ENCODE measurements at regions not wholly inside any gene's neighbourhood (a gene's known extent, or its start where the extent isn't known, plus 50 kb on each side); places are given as distances from the start of the nearest gene placed in this dataset.

DNA sequence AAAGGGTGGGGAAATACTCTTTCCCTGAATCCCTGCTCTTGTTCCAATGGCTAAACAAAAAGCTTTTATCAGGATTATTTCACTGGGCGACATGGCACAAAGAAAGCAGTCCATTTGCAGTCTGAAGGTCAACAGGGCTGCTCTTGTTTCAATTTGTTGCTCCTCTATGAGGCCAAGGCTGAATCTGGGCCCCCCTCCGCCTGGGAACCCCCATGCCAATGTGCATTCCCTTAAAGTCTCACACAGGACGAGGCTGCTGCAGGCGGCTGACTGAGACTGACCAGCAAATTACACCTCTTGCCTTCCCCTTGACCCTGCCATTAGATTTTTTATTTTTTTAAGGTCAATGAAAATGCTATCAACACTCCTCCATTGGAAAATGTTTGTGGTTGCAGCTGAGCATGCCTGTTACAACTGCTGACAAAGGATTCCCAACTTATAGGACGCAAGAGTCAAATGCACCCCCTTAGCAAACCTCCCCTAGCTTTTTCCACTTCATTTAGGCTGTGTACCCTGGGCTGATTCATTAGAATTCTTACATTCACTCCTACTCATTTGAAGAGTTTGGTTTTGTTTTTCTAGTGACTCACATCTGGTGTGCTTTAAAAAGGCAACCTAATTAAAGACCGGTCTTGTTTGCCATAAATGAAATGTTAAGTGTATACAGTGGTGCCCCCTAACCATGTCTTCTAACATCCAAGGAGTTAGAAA lies 60.8 kb upstream of the ARHGEF3 start:
- H3K4me1 Mint-ChIP-seq = peaks cover 55% of the 10 kb centered on the region
- no peak for DNase-seq
- peaks cover 13% of the 10 kb centered on the region for H3K36me3 Mint-ChIP-seq (ENCODE audit: low read depth)
- H3K27me3 Mint-ChIP-seq = no peaks in the 10 kb centered on the region
- H3K27ac Mint-ChIP-seq = peak overlapping the region; percentile 0
- no peaks in the 10 kb centered on the region for H3K9me3 Mint-ChIP-seq
- ChIA-PET CTCF (no interaction called here), POLR2A (interaction anchor here (1.1 kb wide), 1 partner anchor 55 kb away, joined by 3 read pairs; no protein-coding TSS in a partner anchor)
- no peak overlapping the region for H3K4me3 Mint-ChIP-seq

DNA sequence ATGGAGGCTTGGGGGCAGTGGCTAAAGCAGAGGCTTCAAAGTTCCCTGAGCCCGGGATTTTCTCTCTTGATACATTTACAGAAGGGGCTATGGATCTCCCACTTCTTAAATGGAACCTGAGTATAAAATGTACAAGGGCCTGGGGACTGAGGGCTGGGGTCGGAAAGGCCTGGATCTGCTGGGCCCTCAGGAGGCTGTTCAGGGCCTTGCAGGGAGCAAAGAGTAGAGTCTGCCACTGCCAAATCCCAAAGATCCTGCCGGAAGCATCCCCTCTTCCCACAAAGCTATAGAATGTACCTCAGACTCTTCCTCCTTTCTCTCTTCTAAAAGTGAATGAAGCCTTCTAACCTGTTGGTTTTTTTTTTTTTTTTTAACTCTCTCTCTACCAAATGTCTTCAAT lies 59.8 kb upstream of the ARHGEF3 start:
- Mint-ChIP-seq H3K9me3 (no peaks in the 10 kb centered on the region), H3K4me3 (no peak overlapping the region), H3K27me3 (no peaks in the 10 kb centered on the region), H3K27ac (no peak overlapping the region), H3K36me3 (ENCODE audit: low read depth) (peaks cover 13% of the 10 kb centered on the region), H3K4me1 (peaks cover 60% of the 10 kb centered on the region)
- CTCF ChIA-PET = interaction anchor here (1.2 kb wide), 1 partner anchor 55 kb away, joined by 3 read pairs; no protein-coding TSS in a partner anchor
- POLR2A ChIA-PET = interaction anchor here (1.0 kb wide), 1 partner anchor 55 kb away, joined by 3 read pairs; no protein-coding TSS in a partner anchor
- no peak for DNase-seq

DNA sequence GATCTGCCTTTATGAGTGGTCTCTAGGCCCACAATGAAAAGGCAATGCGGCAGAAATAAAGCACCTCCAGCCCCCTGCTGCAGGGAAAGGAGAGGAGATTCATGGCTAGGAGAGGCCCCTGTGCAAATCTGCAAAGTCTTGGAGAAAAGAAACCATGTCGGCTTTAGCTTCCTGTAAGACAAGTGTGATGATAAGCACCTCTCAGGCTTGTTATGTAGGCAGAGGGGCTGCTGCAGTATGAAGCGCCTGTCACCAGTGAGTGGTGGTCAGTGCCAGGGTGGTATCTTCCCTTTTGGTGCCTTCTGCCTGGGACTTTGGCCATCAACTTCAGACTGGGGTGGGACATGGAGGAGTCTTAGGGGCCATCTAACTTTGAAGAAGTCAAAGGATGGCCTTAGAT lies 59.2 kb upstream of the ARHGEF3 start:
- ChIA-PET POLR2A (interaction anchor here (1.0 kb wide), 1 partner anchor 56 kb away, joined by 3 read pairs; no protein-coding TSS in a partner anchor), CTCF (interaction anchor here (1.2 kb wide), 1 partner anchor 55 kb away, joined by 3 read pairs; no protein-coding TSS in a partner anchor)
- DNase-seq = no peak
- H3K27ac Mint-ChIP-seq = peak overlapping the region; percentile 42
- H3K36me3 Mint-ChIP-seq (ENCODE audit: low read depth) = peaks cover 13% of the 10 kb centered on the region
- H3K4me3 Mint-ChIP-seq = no peak overlapping the region
- H3K4me1 Mint-ChIP-seq = peaks cover 61% of the 10 kb centered on the region
- no peaks in the 10 kb centered on the region for H3K9me3 Mint-ChIP-seq
- H3K27me3 Mint-ChIP-seq = no peaks in the 10 kb centered on the region

DNA sequence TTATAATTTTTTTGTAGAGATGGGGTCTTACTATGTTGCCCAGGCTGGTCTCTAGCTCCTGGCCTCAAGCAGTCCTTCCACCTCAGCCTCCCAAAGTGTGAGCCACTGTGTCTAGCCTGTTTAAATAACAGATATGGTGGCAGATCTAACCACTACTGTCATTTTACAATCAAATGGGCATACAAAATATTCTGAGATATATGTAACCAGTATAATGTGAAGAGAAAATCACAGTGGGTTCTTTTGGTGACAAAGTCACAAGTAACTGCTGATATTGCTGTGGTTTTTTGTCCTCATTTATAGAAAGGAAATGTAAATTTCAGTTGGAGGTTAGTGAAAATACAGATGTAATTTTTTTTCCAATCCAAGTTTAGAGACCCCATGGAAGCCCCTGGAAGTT lies 58.6 kb upstream of the ARHGEF3 start:
- Mint-ChIP-seq H3K4me1 (peaks cover 64% of the 10 kb centered on the region), H3K27me3 (no peaks in the 10 kb centered on the region), H3K9me3 (no peaks in the 10 kb centered on the region), H3K27ac (no peak overlapping the region), H3K4me3 (no peak overlapping the region), H3K36me3 (ENCODE audit: low read depth) (peaks cover 13% of the 10 kb centered on the region)
- POLR2A ChIA-PET = no interaction called here
- CTCF ChIA-PET = no interaction called here
- DNase-seq = no peak

DNA sequence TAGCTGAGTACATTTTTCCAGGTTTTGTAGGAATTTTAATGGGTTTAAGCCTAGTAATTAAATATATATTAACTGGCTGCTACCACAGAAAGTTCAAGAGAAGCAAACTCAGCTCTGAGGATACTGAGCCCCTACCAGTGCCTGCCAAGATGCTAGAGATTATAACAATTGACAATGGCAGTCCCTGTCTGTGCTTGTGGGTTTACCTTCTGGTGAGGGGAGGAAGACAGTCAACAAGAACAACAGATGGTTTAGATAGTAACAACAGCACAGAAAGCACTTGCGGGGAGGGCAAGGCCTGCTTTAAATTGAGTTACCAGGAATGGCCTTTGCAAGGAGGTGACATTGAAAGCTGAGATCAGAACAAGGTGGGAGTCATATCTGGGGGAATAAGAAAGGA lies 56.6 kb upstream of the ARHGEF3 start:
- POLR2A ChIA-PET = no interaction called here
- H3K36me3 Mint-ChIP-seq (ENCODE audit: low read depth) = peaks cover 6% of the 10 kb centered on the region
- DNase-seq = no peak
- H3K4me1 Mint-ChIP-seq = peaks cover 53% of the 10 kb centered on the region
- H3K9me3 Mint-ChIP-seq = no peaks in the 10 kb centered on the region
- H3K4me3 Mint-ChIP-seq = no peak overlapping the region
- peak overlapping the region; percentile 6 for H3K27ac Mint-ChIP-seq
- CTCF ChIA-PET = no interaction called here
- H3K27me3 Mint-ChIP-seq = no peaks in the 10 kb centered on the region

DNA sequence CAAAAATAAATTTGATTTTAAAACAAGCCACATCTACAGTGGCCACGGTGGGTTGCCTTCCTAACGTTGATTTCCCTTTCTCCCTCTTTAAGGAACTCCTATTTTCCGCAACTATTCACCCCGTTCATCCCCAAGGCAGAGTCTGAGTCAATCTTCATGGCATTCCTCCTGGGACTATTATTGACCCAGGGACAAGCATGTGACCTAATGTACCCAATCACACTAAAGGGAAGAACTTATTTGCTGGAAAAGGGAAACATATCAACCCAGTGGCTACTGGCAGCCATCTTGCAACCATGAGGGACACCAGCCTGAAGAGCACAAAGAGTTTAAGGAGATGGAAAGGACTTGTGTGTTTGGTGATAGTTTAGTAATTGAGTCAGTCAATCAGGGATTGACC lies 55.4 kb upstream of the ARHGEF3 start:
- no peak for DNase-seq
- H3K4me1 Mint-ChIP-seq = peaks cover 43% of the 10 kb centered on the region
- H3K27ac Mint-ChIP-seq = no peak overlapping the region
- no peaks in the 10 kb centered on the region for H3K27me3 Mint-ChIP-seq
- ChIA-PET CTCF (interaction anchor here (0.7 to 1.1 kb wide), 8 partner anchors 9 to 1889 kb away, joined by 3 to 5 read pairs (median 3); no protein-coding TSS in a partner anchor), POLR2A (no interaction called here)
- H3K36me3 Mint-ChIP-seq (ENCODE audit: low read depth) = peaks cover 6% of the 10 kb centered on the region
- H3K4me3 Mint-ChIP-seq = no peak overlapping the region
- no peaks in the 10 kb centered on the region for H3K9me3 Mint-ChIP-seq

DNA sequence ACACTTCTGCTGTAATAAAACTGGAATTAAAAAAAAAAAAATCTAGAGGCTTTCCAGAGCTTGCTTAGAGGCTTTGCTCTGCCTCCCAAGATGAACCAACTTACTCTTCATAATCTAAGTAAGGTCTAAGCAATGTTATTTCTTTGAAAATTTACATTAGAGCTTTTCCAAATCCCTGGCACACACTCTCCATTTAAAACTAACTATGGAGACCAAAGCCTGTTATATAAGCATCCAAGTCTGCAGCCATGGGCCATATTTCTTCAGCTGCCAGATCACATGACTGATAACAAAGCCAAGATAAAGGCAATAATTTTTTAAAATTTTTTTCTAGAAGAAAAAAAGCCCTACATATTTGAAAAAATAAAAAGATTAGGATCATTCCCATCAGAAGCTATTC lies 55.0 kb upstream of the ARHGEF3 start:
- Mint-ChIP-seq H3K4me3 (no peak overlapping the region), H3K27ac (no peak overlapping the region), H3K9me3 (no peaks in the 10 kb centered on the region), H3K4me1 (peaks cover 40% of the 10 kb centered on the region), H3K36me3 (ENCODE audit: low read depth) (peaks cover 6% of the 10 kb centered on the region), H3K27me3 (no peaks in the 10 kb centered on the region)
- POLR2A ChIA-PET = no interaction called here
- CTCF ChIA-PET = interaction anchor here (0.7 to 1.1 kb wide), 8 partner anchors 9 to 1889 kb away, joined by 3 to 5 read pairs (median 3); no protein-coding TSS in a partner anchor
- DNase-seq = no peak

DNA sequence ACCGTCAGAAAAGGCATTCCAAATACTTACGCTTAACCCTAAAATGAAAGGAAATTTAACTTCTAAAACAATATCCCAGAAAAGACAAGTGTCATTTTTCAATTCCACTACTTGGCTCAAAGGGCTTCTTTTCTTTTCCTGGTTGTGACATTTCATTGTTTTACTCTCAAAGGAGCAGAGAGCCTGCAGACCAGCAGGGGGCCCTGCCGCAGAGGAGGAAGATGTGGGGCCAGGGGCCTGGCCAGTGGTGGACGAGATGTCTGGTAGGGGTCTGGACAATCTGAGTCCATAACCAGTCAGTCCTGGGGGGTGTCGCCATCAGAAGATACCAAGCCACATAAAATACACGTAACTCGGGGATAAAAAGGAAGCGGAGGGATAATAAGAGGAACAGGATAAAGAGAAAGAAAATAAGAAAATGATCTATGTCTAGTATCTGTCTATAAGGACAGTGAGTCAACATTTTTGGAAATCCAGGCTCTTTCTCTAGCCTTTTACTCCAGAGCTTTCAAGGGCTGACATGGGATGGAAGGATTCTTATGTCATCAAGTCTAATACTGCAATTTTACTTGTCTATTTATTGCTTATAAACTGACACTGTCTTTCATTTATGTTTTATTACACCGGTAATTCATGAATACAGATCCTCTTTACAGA lies 54.2 kb upstream of the ARHGEF3 start:
- H3K9me3 Mint-ChIP-seq = no peaks in the 10 kb centered on the region
- DNase-seq = peak; percentile 36
- ChIA-PET POLR2A (no interaction called here), CTCF (interaction anchor here (0.9 to 1.1 kb wide), 2 partner anchors 37 to 133 kb away, joined by 3 to 5 read pairs; no protein-coding TSS in a partner anchor)
- H3K27ac Mint-ChIP-seq = no peak overlapping the region
- peaks cover 9% of the 10 kb centered on the region for H3K36me3 Mint-ChIP-seq (ENCODE audit: low read depth)
- H3K4me3 Mint-ChIP-seq = no peak overlapping the region
- peaks cover 32% of the 10 kb centered on the region for H3K4me1 Mint-ChIP-seq
- H3K27me3 Mint-ChIP-seq = no peaks in the 10 kb centered on the region

DNA sequence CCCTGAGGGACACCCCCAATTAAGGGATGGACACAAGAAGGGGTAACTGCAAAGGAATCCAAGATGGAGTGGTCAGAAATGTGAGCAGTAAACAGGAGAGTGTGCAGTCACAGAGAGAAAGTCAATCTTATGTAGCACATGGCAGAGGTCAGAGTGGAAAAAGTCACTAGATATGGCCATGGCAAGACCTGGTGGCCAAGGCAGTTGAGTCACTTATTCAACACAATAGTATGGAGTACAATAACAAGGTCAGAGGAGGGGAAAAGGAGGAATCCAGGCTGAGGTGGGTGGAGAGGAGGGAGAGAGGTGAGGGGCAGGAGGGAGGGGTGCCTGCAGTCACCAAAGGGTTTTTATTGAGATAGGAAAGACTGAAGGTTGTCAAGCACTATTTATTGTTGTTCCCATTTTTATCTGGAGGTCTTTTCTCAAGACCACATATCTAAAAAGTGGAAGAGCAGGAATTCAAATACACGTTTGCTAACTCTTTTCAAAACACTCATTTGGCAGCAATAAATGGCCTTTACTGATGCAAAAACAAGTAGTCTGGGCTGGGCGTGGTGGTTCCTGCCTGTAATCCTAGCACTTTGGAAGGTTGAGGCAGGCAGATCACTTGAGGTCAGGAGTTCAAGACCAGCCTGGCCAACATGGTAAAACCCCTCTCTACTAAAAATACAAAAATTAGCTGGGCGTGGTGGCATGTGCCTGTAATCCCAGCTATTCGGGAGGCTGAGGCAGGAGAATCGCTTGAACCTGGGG lies 53.3 kb upstream of the ARHGEF3 start:
- H3K4me1 Mint-ChIP-seq = peaks cover 23% of the 10 kb centered on the region
- CTCF ChIA-PET = no interaction called here
- H3K36me3 Mint-ChIP-seq (ENCODE audit: low read depth) = peaks cover 9% of the 10 kb centered on the region
- H3K4me3 Mint-ChIP-seq = no peak overlapping the region
- no peaks in the 10 kb centered on the region for H3K27me3 Mint-ChIP-seq
- POLR2A ChIA-PET = interaction anchor here (0.8 kb wide), 1 partner anchor 63 kb away, joined by 3 read pairs; no protein-coding TSS in a partner anchor
- H3K27ac Mint-ChIP-seq = no peak overlapping the region
- DNase-seq = no peak
- no peaks in the 10 kb centered on the region for H3K9me3 Mint-ChIP-seq

DNA sequence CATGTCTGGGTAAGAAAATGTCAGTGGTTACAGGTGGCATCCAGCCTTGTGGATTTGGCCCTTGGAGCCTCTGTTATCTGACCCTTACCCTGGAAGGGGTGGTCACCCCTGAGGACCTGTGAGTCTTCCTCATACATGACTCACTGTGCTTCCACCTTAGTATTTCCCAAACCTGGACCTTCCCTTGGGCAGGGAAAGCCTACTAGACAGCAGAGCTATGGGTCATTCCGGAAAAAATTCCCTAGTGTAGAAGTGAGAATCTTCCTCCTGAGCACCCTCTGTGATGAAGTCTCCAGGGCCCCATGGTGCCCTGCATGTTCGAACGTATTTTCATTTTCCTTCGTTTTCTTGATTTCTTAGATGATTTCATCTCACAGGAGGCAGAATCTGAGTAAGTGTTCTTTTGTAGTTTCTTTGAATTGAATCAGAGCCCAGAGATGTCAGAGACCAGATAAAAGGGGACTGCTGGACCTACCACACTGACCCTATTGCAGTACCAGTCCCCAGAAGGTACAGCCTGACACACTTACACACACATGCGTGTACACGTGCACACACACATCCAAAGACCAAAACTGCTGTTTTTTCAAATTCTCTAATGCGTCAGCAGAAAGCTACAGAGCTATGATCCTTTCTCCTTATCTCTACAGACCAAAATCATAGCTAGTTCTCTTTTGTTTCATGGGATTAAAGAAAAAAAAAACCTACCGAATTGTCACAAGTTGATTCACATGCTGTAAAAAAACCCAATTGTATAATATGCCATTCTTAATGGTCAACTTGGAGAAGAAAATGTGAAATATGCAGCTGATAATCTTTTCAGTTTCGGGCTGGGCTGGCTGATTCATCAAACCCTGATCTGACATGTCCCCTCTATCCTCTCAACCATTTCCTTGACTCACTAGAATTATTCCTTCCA lies 50.5 kb upstream of the ARHGEF3 start:
- no peak overlapping the region for H3K4me3 Mint-ChIP-seq
- no peaks in the 10 kb centered on the region for H3K27me3 Mint-ChIP-seq
- ChIA-PET POLR2A (no interaction called here), CTCF (no interaction called here)
- DNase-seq = no peak
- peaks cover 7% of the 10 kb centered on the region for H3K36me3 Mint-ChIP-seq (ENCODE audit: low read depth)
- H3K9me3 Mint-ChIP-seq = no peaks in the 10 kb centered on the region
- no peak overlapping the region for H3K27ac Mint-ChIP-seq
- peaks cover 11% of the 10 kb centered on the region for H3K4me1 Mint-ChIP-seq
